ENCODE measurements at regions not wholly inside any gene's neighbourhood (a gene's known extent, or its start where the extent isn't known, plus 50 kb on each side); places are given as distances from the start of the nearest gene placed in this dataset.

DNA sequence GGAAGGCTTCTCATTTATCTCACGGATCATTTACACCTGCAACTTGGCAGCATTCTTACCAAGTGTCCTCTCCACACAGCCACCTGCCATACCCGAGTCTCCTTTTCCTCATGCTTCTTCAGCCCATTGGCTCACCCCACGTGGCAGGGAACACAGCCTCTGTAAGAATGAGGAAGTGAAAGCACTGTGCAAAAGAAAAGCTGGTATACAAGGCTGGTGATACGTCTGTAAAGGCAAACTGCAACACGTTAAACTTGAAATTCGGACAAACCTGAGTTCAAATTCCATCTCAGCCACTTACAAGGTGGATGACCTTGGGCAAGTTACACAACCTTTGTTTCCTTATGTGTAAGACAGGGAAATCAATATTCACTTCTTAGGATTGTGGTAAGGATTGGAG, 164.0 kb upstream of the RASGEF1B start:
- Histone ChIP-seq H3K27ac (ENCODE audit: low read length) (no peak overlapping the region), H3K4me3 (ENCODE audit: low read length) (no peak overlapping the region), H3K9me3 (ENCODE audit: low read length) (no peaks in the 10 kb centered on the region), H3K9me2 (ENCODE audit: insufficient read depth, low read length) (no peaks in the 10 kb centered on the region), H3K27me3 (ENCODE audit: insufficient read depth, low read depth, low read length) (no peaks in the 10 kb centered on the region), H2AFZ (ENCODE audit: low read depth, low read length) (no peak overlapping the region), H3K4me2 (ENCODE audit: low read length) (no peak overlapping the region), H3K36me3 (ENCODE audit: insufficient read depth, low read length) (no peaks in the 10 kb centered on the region), H3F3A (ENCODE audit: insufficient read depth, low read length, poor library complexity, severe bottlenecking) (no peaks in the 10 kb centered on the region), H3K9ac (ENCODE audit: low read length) (no peak overlapping the region), H3K79me2 (replicated peaks; ENCODE audit: insufficient read depth, low read length) (no peaks in the 10 kb centered on the region), H4K20me1 (ENCODE audit: insufficient read depth) (no peaks in the 10 kb centered on the region)
- TF ChIP-seq EZH2 (IDR thresholded peaks at IDR 0.05; ENCODE audit: borderline replicate concordance, insufficient read depth, low read length, poor library complexity, severe bottlenecking) (no peak), SMC3 (conservative IDR thresholded peaks at IDR 0.05; ENCODE audit: poor library complexity) (no peak), MXI1 (conservative IDR thresholded peaks at IDR 0.05; ENCODE audit: poor library complexity, severe bottlenecking) (no peak), TAF1 (IDR thresholded peaks at IDR 0.05; ENCODE audit: low read depth) (no peak)
- TF ChIP-seq, protein P1, sequence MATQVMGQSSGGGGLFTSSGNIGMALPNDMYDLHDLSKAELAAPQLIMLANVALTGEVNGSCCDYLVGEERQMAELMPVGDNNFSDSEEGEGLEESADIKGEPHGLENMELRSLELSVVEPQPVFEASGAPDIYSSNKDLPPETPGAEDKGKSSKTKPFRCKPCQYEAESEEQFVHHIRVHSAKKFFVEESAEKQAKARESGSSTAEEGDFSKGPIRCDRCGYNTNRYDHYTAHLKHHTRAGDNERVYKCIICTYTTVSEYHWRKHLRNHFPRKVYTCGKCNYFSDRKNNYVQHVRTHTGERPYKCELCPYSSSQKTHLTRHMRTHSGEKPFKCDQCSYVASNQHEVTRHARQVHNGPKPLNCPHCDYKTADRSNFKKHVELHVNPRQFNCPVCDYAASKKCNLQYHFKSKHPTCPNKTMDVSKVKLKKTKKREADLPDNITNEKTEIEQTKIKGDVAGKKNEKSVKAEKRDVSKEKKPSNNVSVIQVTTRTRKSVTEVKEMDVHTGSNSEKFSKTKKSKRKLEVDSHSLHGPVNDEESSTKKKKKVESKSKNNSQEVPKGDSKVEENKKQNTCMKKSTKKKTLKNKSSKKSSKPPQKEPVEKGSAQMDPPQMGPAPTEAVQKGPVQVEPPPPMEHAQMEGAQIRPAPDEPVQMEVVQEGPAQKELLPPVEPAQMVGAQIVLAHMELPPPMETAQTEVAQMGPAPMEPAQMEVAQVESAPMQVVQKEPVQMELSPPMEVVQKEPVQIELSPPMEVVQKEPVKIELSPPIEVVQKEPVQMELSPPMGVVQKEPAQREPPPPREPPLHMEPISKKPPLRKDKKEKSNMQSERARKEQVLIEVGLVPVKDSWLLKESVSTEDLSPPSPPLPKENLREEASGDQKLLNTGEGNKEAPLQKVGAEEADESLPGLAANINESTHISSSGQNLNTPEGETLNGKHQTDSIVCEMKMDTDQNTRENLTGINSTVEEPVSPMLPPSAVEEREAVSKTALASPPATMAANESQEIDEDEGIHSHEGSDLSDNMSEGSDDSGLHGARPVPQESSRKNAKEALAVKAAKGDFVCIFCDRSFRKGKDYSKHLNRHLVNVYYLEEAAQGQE (IDR thresholded peaks at IDR 0.05; ENCODE audit: borderline replicate concordance) = no peak
- TF ChIP-seq, protein P2, sequence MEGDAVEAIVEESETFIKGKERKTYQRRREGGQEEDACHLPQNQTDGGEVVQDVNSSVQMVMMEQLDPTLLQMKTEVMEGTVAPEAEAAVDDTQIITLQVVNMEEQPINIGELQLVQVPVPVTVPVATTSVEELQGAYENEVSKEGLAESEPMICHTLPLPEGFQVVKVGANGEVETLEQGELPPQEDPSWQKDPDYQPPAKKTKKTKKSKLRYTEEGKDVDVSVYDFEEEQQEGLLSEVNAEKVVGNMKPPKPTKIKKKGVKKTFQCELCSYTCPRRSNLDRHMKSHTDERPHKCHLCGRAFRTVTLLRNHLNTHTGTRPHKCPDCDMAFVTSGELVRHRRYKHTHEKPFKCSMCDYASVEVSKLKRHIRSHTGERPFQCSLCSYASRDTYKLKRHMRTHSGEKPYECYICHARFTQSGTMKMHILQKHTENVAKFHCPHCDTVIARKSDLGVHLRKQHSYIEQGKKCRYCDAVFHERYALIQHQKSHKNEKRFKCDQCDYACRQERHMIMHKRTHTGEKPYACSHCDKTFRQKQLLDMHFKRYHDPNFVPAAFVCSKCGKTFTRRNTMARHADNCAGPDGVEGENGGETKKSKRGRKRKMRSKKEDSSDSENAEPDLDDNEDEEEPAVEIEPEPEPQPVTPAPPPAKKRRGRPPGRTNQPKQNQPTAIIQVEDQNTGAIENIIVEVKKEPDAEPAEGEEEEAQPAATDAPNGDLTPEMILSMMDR (IDR thresholded peaks at IDR 0.05; ENCODE audit: poor library complexity, severe bottlenecking) = no peak

GRCh38 chr4:81634766-81635549, 163.3 kb upstream of the RASGEF1B start:
- H3K27me3 ChIP-seq (ENCODE audit: insufficient read depth, low read depth, low read length) = no peaks in the 10 kb centered on the region
- no peak overlapping the region for H3K4me3 ChIP-seq (ENCODE audit: low read length)
- no peaks in the 10 kb centered on the region for H3K9me3 ChIP-seq (ENCODE audit: low read length)
- H3K9ac ChIP-seq (ENCODE audit: low read length) = no peak overlapping the region
- H4K20me1 ChIP-seq (ENCODE audit: insufficient read depth) = no peaks in the 10 kb centered on the region
- H3K27ac ChIP-seq (ENCODE audit: low read length) = peak overlapping the region; percentile 10
- H3K4me2 ChIP-seq (ENCODE audit: low read length) = no peak overlapping the region
- no peaks in the 10 kb centered on the region for H3K36me3 ChIP-seq (ENCODE audit: insufficient read depth, low read length)
- no peaks in the 10 kb centered on the region for H3F3A ChIP-seq (ENCODE audit: insufficient read depth, low read length, poor library complexity, severe bottlenecking)
- TF ChIP-seq POLR2AphosphoS5 (IDR thresholded peaks at IDR 0.05) (peak; percentile 74), EP300 (conservative IDR thresholded peaks at IDR 0.05; ENCODE audit: poor library complexity, severe bottlenecking) (peak; percentile 25), SMC3 (conservative IDR thresholded peaks at IDR 0.05; ENCODE audit: poor library complexity) (no peak), MXI1 (conservative IDR thresholded peaks at IDR 0.05; ENCODE audit: poor library complexity, severe bottlenecking) (no peak), EZH2 (IDR thresholded peaks at IDR 0.05; ENCODE audit: borderline replicate concordance, insufficient read depth, low read length, poor library complexity, severe bottlenecking) (no peak), TAF1 (IDR thresholded peaks at IDR 0.05; ENCODE audit: low read depth) (no peak), RAD21 (conservative IDR thresholded peaks at IDR 0.05) (no peak)
- TF ChIP-seq, protein P2 (IDR thresholded peaks at IDR 0.05; ENCODE audit: poor library complexity, severe bottlenecking) = no peak
- TF ChIP-seq, protein P1 (IDR thresholded peaks at IDR 0.05; ENCODE audit: borderline replicate concordance) = no peak
- H3K9me2 ChIP-seq (ENCODE audit: insufficient read depth, low read length) = no peaks in the 10 kb centered on the region
- no peaks in the 10 kb centered on the region for H3K79me2 ChIP-seq (replicated peaks; ENCODE audit: insufficient read depth, low read length)
- H2AFZ ChIP-seq (ENCODE audit: low read depth, low read length) = no peak overlapping the region
